IMR-90 (cell line): ENCODE measurements at regions not wholly inside any gene's neighbourhood (a gene's known extent, or its start where the extent isn't known, plus 50 kb on each side); places are given as distances from the start of the nearest gene placed in this dataset.

Experiments
- ATAC-seq: fragments of 200-7000 bp; cut with Tn5 transposase; 2 replicates; pipeline ENCODE4 v1.9.1; 2020; ENCODE audit warnings: low read depth, mild to moderate bottlenecking, moderate library complexity
- BruUV-seq: library from RNA; stranded (reverse); fragments of 400-500 nt; replicated peaks from 2 replicates; lab custom pipeline; 2021; lab: Mats Ljungman, UMichigan
- CTCF ChIA-PET: fragments of 300-600 bp; formaldehyde crosslinking; extraction: SDS; loops from one replicate; lab custom pipeline; 2021; ENCODE audit warnings: antibody characterized with exemption; lab: Yijun Ruan, JAX
- POLR2A ChIA-PET: fragments of 300-600 bp; sonication (Branson Sonifier 250); formaldehyde crosslinking; loops from one replicate; lab custom pipeline; 2022; ENCODE audit warnings: antibody characterized with exemption; ENCODE audit not compliant: unreplicated experiment; lab: Charles Lee
- DNase-seq: peaks from one replicate; pipeline ENCODE4 v3.0.0; 2013
- H2AFZ ChIP-seq: replicated peaks from 2 replicates; pipeline ENCODE3; 2013; ENCODE audit warnings: low read length, mild to moderate bottlenecking; ENCODE audit not compliant: poor library complexity
- H2AK5ac ChIP-seq: 2 replicates; pipeline ENCODE4 v1.6.1; 2013; ENCODE audit warnings: low read depth, low read length, inconsistent platforms
- H2AK9ac ChIP-seq: replicated peaks from 2 replicates; pipeline ENCODE3; 2013; ENCODE audit warnings: mild to moderate bottlenecking, low read depth, low read length, moderate library complexity; ENCODE audit not compliant: poor library complexity
- H2BK120ac ChIP-seq: 2 replicates; pipeline ENCODE4 v1.6.1; 2013; ENCODE audit warnings: low read depth, low read length, inconsistent platforms
- H2BK15ac ChIP-seq: 3 replicates; pipeline ENCODE4 v1.6.1; 2013; ENCODE audit warnings: low read depth, low read length, inconsistent platforms
- H2BK20ac ChIP-seq: 2 replicates; pipeline ENCODE4 v1.6.1; 2013; ENCODE audit warnings: low read depth, mild to moderate bottlenecking, inconsistent platforms, low read length, moderate library complexity
- H2BK5ac ChIP-seq: 2 replicates; pipeline ENCODE4 v1.6.1; 2013; ENCODE audit warnings: mild to moderate bottlenecking, low read depth, low read length, inconsistent platforms; ENCODE audit not compliant: poor library complexity, severe bottlenecking
- H3K14ac ChIP-seq: replicated peaks from 2 replicates; pipeline ENCODE4 v1.6.1; 2013; ENCODE audit warnings: low read depth, low read length, inconsistent platforms
- H3K18ac ChIP-seq: 2 replicates; pipeline ENCODE4 v1.6.1; 2013; ENCODE audit warnings: low read depth, low read length, control low read depth
- H3K23ac ChIP-seq: 2 replicates; pipeline ENCODE4 v1.6.1; 2013; ENCODE audit warnings: low read depth, low read length, inconsistent platforms
- H3K27ac ChIP-seq: 2 replicates; pipeline ENCODE4 v1.5.1; 2013; ENCODE audit warnings: mild to moderate bottlenecking, control low read depth, low read length; ENCODE audit not compliant: insufficient read depth
- H3K27me3 ChIP-seq: 2 replicates; pipeline ENCODE4 v1.6.1; 2013; ENCODE audit warnings: low read length; ENCODE audit not compliant: control insufficient read depth, insufficient read depth
- H3K36me3 ChIP-seq: 2 replicates; pipeline ENCODE4 v1.6.1; 2013; ENCODE audit warnings: low read length, mixed read lengths; ENCODE audit not compliant: control insufficient read depth, insufficient read depth
- H3K4ac ChIP-seq: 2 replicates; pipeline ENCODE4 v1.6.1; 2013; ENCODE audit warnings: low read depth, low read length, inconsistent platforms
- H3K4me1 ChIP-seq: 2 replicates; pipeline ENCODE4 v1.6.1; 2013; ENCODE audit warnings: low read length, mixed read lengths; ENCODE audit not compliant: control insufficient read depth, insufficient read depth
- H3K4me2 ChIP-seq: 2 replicates; pipeline ENCODE4 v1.6.1; 2013; ENCODE audit warnings: low read depth, mild to moderate bottlenecking, control low read depth, low read length, moderate library complexity
- H3K4me3 ChIP-seq: 2 replicates; pipeline ENCODE4 v1.5.1; 2013; ENCODE audit warnings: low read depth, mild to moderate bottlenecking, control low read depth, low read length, moderate library complexity; ENCODE audit not compliant: insufficient read depth
- H3K56ac ChIP-seq: 2 replicates; pipeline ENCODE4 v1.6.1; 2013; ENCODE audit warnings: low read length, inconsistent platforms; ENCODE audit not compliant: insufficient read depth; ENCODE audit errors: extremely low read depth
- H3K79me1 ChIP-seq, 2 experiments: 2 replicates each; pipeline ENCODE4 v1.6.1; 2013; ENCODE audit warnings: low read length in 2 of 2, inconsistent platforms in 1 of 2, low read depth in 1 of 2
- H3K9ac ChIP-seq: 2 replicates; pipeline ENCODE4 v1.6.1; 2013; ENCODE audit warnings: low read depth, low read length, control low read depth
- H3K9me1 ChIP-seq: 2 replicates; pipeline ENCODE4 v1.6.1; 2013; ENCODE audit warnings: low read length, inconsistent platforms; ENCODE audit not compliant: insufficient read depth
- H3K9me3 ChIP-seq: 2 replicates; pipeline ENCODE4 v1.6.1; 2013; ENCODE audit warnings: low read length; ENCODE audit not compliant: control insufficient read depth, insufficient read depth
- H4K20me1 ChIP-seq: 2 replicates; pipeline ENCODE4 v1.6.1; 2013; ENCODE audit warnings: low read length, inconsistent platforms; ENCODE audit not compliant: insufficient read depth
- H4K5ac ChIP-seq: 2 replicates; pipeline ENCODE4 v1.6.1; 2013; ENCODE audit warnings: mild to moderate bottlenecking, low read depth, low read length, control low read depth
- H4K8ac ChIP-seq, 2 experiments: 2 replicates each; pipeline ENCODE4 v1.6.1; 2013; ENCODE audit warnings: low read depth in 2 of 2, low read length in 2 of 2, control low read depth in 1 of 2, inconsistent platforms in 1 of 2
- H4K91ac ChIP-seq: 2 replicates; pipeline ENCODE4 v1.6.1; 2013; ENCODE audit warnings: low read depth, low read length, inconsistent platforms; ENCODE audit not compliant: insufficient read depth
- BHLHE40 ChIP-seq: fragments of 150-350 bp; IDR thresholded peaks from 2 replicates; pipeline ENCODE4 v1.6.1; 2016; ENCODE audit warnings: mild to moderate bottlenecking, low read depth, low read length
- CEBPB ChIP-seq: IDR thresholded peaks from 2 replicates; pipeline ENCODE4 v1.6.1; 2012; ENCODE audit warnings: low read depth, low read length, improper control_type of control experiment
- CHD1 ChIP-seq: IDR thresholded peaks from 2 replicates; pipeline ENCODE4 v1.6.1; 2012; ENCODE audit warnings: low read depth, low read length, improper control_type of control experiment
- FOS ChIP-seq: fragments of 150-350 bp; IDR thresholded peaks from 2 replicates; pipeline ENCODE4 v1.6.1; 2016; ENCODE audit warnings: low read depth, low read length
- MAFK ChIP-seq: IDR thresholded peaks from 2 replicates; pipeline ENCODE4 v1.6.1; 2012; ENCODE audit warnings: low read depth, low read length, improper control_type of control experiment
- MAZ ChIP-seq: IDR thresholded peaks from 2 replicates; pipeline ENCODE4 v1.6.1; 2012; ENCODE audit warnings: low read depth, mild to moderate bottlenecking, low read length, improper control_type of control experiment, moderate library complexity, borderline replicate concordance
- MXI1 ChIP-seq: IDR thresholded peaks from 2 replicates; pipeline ENCODE4 v1.6.1; 2012; ENCODE audit warnings: low read depth, mild to moderate bottlenecking, low read length, moderate library complexity, borderline replicate concordance
- NFE2L2 ChIP-seq: fragments of 150-350 bp; IDR thresholded peaks from 2 replicates; pipeline ENCODE4 v1.6.1; 2016; ENCODE audit warnings: low read depth, mild to moderate bottlenecking, low read length
- POLR2A ChIP-seq: IDR thresholded peaks from 2 replicates; pipeline ENCODE4 v1.6.1; 2012; ENCODE audit warnings: mild to moderate bottlenecking, low read depth, low read length
- RAD21 ChIP-seq: IDR thresholded peaks from 2 replicates; pipeline ENCODE4 v1.6.1; 2012; ENCODE audit warnings: low read length, improper control_type of control experiment
- RCOR1 ChIP-seq: IDR thresholded peaks from 2 replicates; pipeline ENCODE4 v1.6.1; 2012; ENCODE audit warnings: mild to moderate bottlenecking, low read length, improper control_type of control experiment; ENCODE audit not compliant: insufficient replicate concordance
- RFX5 ChIP-seq: IDR thresholded peaks from 2 replicates; pipeline ENCODE4 v1.8.0; 2012; ENCODE audit warnings: low read depth, mild to moderate bottlenecking, low read length, moderate library complexity
- SMC3 ChIP-seq: fragments of 150-350 bp; IDR thresholded peaks from 2 replicates; pipeline ENCODE4 v1.6.1; 2016; ENCODE audit warnings: low read depth, mild to moderate bottlenecking, antibody characterized with exemption, low read length, moderate library complexity
- WGBS, 2 experiments: methylation state at CpG; one replicate each; pipeline versions ENCODE4 v1.1.5 to v1.1.7; 2013; ENCODE audit warnings: missing lambda C conversion rate in 2 of 2; ENCODE audit not compliant: insufficient read length in 1 of 2; ENCODE audit errors: extremely low coverage in 2 of 2; 5-methylcytosine and 5-hydroxymethylcytosine counted together
- dilution Hi-C: fragments of 300-500 bp; cut with HindIII; formaldehyde crosslinking; loops from one replicate; pipeline ENCODE4 v1.14.3; 2018; ENCODE audit warnings: low sequenced_read_pairs; ENCODE audit not compliant: unreplicated experiment
- in situ Hi-C: fragments of 300-500 bp; cut with MboI; formaldehyde crosslinking; loops from 3 replicates; pipeline ENCODE4 v1.14.3; 2019; ENCODE audit warnings: low sequenced_read_pairs, inconsistent platforms, mixed read lengths
- intact Hi-C: fragments of 100-400 bp; cut with micrococcal nuclease; formaldehyde crosslinking; loops from 2 replicates; pipeline ENCODE4 v1.10.0; 2022
- TF ChIP-seq, protein P1 (sequence below): fragments of 150-350 bp; IDR thresholded peaks from 2 replicates; pipeline ENCODE4 v1.6.1; 2016; ENCODE audit warnings: low read depth, mild to moderate bottlenecking, low read length, moderate library complexity, borderline replicate concordance
- TF ChIP-seq, protein P2 (sequence below): conservative IDR thresholded peaks from 2 replicates; pipeline ENCODE4 v1.5.1; 2012; ENCODE audit warnings: mild to moderate bottlenecking, low read depth, low read length, improper control_type of control experiment
- TF ChIP-seq, protein P3 (sequence below): fragments of 150-350 bp; IDR thresholded peaks from 2 replicates; pipeline ENCODE4 v1.6.1; 2017; ENCODE audit warnings: mild to moderate bottlenecking, antibody characterized with exemption, low read length, low read depth

DNA sequence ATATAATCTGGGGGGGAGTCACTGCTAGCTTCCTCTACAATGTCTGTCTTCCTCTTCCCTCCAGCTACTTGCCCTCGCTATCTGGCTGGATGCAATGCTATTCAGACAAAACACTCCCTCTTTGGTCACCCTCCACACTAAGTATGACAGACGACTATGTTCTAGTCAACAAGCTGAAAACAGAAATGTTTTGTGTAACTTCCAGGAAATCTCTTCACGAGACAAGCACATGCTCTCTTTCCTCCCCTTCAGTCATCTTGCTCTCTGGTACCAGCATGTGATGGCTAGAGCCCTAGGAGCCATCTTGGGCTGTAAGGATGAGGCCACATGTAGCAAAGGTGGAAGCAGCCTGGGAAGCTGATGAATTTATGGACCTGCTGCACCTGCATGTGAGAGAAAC, 151.3 kb downstream of the ARRDC4 start:
- in situ Hi-C loops (no loop called here), intact Hi-C loops (loop anchor here (5.0 kb wide), 1 partner anchor 490 kb away; no protein-coding TSS in a partner anchor), dilution Hi-C loops (no loop called here)
- Histone ChIP-seq H2AK9ac (no peak overlapping the region), H3K79me1 (no peaks in the 10 kb centered on the region), H3K9ac (no peak overlapping the region), H3K56ac (no peak overlapping the region), H3K18ac (no peak overlapping the region), H3K27me3 (no peaks in the 10 kb centered on the region), H2BK20ac (no peak overlapping the region), H3K4me1 (no peaks in the 10 kb centered on the region), H3K4me2 (no peak overlapping the region), H4K20me1 (no peaks in the 10 kb centered on the region), H4K91ac (no peak overlapping the region), H2AFZ (no peak overlapping the region), H3K9me1 (no peaks in the 10 kb centered on the region), H3K36me3 (no peaks in the 10 kb centered on the region), H3K9me3 (peaks cover 31% of the 10 kb centered on the region), H3K27ac (no peak overlapping the region), H3K14ac (no peak overlapping the region), H2BK120ac (no peak overlapping the region), H2BK5ac (no peak overlapping the region), H2BK15ac (no peak overlapping the region), H4K5ac (no peak overlapping the region), H3K23ac (no peak overlapping the region), H4K8ac (no peak overlapping the region), H2AK5ac (no peak overlapping the region), H3K4me3 (no peak overlapping the region), H3K4ac (no peak overlapping the region)
- TF ChIP-seq RFX5 (no peak), MXI1 (no peak), RCOR1 (no peak), CEBPB (no peak), CHD1 (no peak), NFE2L2 (no peak), BHLHE40 (no peak), SMC3 (no peak), RAD21 (no peak), POLR2A (no peak), MAFK (no peak), FOS (no peak), MAZ (no peak)
- TF ChIP-seq, protein P1, sequence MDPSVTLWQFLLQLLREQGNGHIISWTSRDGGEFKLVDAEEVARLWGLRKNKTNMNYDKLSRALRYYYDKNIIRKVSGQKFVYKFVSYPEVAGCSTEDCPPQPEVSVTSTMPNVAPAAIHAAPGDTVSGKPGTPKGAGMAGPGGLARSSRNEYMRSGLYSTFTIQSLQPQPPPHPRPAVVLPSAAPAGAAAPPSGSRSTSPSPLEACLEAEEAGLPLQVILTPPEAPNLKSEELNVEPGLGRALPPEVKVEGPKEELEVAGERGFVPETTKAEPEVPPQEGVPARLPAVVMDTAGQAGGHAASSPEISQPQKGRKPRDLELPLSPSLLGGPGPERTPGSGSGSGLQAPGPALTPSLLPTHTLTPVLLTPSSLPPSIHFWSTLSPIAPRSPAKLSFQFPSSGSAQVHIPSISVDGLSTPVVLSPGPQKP, result no peak
- TF ChIP-seq, protein P2, sequence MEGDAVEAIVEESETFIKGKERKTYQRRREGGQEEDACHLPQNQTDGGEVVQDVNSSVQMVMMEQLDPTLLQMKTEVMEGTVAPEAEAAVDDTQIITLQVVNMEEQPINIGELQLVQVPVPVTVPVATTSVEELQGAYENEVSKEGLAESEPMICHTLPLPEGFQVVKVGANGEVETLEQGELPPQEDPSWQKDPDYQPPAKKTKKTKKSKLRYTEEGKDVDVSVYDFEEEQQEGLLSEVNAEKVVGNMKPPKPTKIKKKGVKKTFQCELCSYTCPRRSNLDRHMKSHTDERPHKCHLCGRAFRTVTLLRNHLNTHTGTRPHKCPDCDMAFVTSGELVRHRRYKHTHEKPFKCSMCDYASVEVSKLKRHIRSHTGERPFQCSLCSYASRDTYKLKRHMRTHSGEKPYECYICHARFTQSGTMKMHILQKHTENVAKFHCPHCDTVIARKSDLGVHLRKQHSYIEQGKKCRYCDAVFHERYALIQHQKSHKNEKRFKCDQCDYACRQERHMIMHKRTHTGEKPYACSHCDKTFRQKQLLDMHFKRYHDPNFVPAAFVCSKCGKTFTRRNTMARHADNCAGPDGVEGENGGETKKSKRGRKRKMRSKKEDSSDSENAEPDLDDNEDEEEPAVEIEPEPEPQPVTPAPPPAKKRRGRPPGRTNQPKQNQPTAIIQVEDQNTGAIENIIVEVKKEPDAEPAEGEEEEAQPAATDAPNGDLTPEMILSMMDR, result no peak
- TF ChIP-seq, protein P3, sequence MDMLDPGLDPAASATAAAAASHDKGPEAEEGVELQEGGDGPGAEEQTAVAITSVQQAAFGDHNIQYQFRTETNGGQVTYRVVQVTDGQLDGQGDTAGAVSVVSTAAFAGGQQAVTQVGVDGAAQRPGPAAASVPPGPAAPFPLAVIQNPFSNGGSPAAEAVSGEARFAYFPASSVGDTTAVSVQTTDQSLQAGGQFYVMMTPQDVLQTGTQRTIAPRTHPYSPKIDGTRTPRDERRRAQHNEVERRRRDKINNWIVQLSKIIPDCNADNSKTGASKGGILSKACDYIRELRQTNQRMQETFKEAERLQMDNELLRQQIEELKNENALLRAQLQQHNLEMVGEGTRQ, result no peak
- 17% methylated on average over 1 of the region's 3 CpGs; no CpG with 5 or more reads in 1 of the 2 experiments for WGBS, 2 experiments
- ATAC-seq (no peak), DNase-seq (no peak)
- no TSS peak for BruUV-seq
- CTCF ChIA-PET, result no interaction called here
- POLR2A ChIA-PET, result no interaction called here
